NK-92 (cell line): ENCODE measurements at regions not wholly inside any gene's neighbourhood (a gene's known extent, or its start where the extent isn't known, plus 50 kb on each side); places are given as distances from the start of the nearest gene placed in this dataset.
"Not testable (repeated sequence)": the region's sequence is repeated elsewhere in the genome, so short reads cannot be mapped to it uniquely, and the experiment has no call there.

ENCODE experiments used
- DNase-seq: peaks from one replicate; lab custom pipeline; 2025; ENCODE audit not compliant: unreplicated experiment; lab: John Stamatoyannopoulos, UW

GRCh38 chr15:39400821-39401550 lies 179.9 kb upstream of the THBS1 start:
- no peak for DNase-seq

GRCh38 chr15:39403640-39404117 lies 177.2 kb upstream of the THBS1 start:
- DNase-seq: no peak

- DNase-seq: no peak
Observed at GRCh38 chr15:39404767-39405181, 176.1 kb upstream of the THBS1 start.

- DNase-seq: no peak
Observed at GRCh38 chr15:39406485-39406884, 174.4 kb upstream of the THBS1 start.

- DNase-seq: no peak
Observed at GRCh38 chr15:39407116-39407515, 173.8 kb upstream of the THBS1 start.

GRCh38 chr15:39409876-39410530 lies 170.9 kb upstream of the THBS1 start:
- no peak for DNase-seq

GRCh38 chr15:39411102-39411989 lies 169.5 kb upstream of the THBS1 start:
- no peak for DNase-seq

- no peak for DNase-seq
Observed at GRCh38 chr15:39413558-39413957, 167.3 kb upstream of the THBS1 start.

- no peak for DNase-seq
Observed at GRCh38 chr15:39414201-39414600, 166.7 kb upstream of the THBS1 start.

- DNase-seq: no peak
Observed at GRCh38 chr15:39415634-39416033, 165.2 kb upstream of the THBS1 start.

- no peak for DNase-seq
Observed at GRCh38 chr15:39416258-39416657, 164.6 kb upstream of the THBS1 start.

- no peak for DNase-seq
Observed at GRCh38 chr15:39417366-39418134, 163.3 kb upstream of the THBS1 start.

- DNase-seq: no peak
Observed at GRCh38 chr15:39419651-39420050, 161.2 kb upstream of the THBS1 start.

- not testable (repeated sequence) for DNase-seq
Observed at GRCh38 chr15:39420123-39420852, 160.6 kb upstream of the THBS1 start.

- not testable (repeated sequence) for DNase-seq
Observed at GRCh38 chr15:39420853-39421192, 160.1 kb upstream of the THBS1 start.

GRCh38 chr15:39426552-39427532 lies 154.0 kb upstream of the THBS1 start:
- no peak for DNase-seq

- no peak for DNase-seq
Observed at GRCh38 chr15:39427705-39428104, 153.2 kb upstream of the THBS1 start.

- no peak for DNase-seq
Observed at GRCh38 chr15:39429898-39430357, 151.0 kb upstream of the THBS1 start.

GRCh38 chr15:39430389-39430788 lies 150.5 kb upstream of the THBS1 start:
- no peak for DNase-seq
